Endothelial cell (in vitro differentiated cells): ENCODE measurements at regions not wholly inside any gene's neighbourhood (a gene's known extent, or its start where the extent isn't known, plus 50 kb on each side); places are given as distances from the start of the nearest gene placed in this dataset.

Experiments used
- DNase-seq: peaks from one replicate; pipeline ENCODE4 v3.0.0; 2021; ENCODE audit warnings: low spot score
- H3K27ac Mint-ChIP-seq: one replicate; pipeline ENCODE4 v1.8.0; 2021; ENCODE audit warnings: mixed read lengths, inconsistent platforms; ENCODE audit not compliant: unreplicated experiment
- H3K27me3 Mint-ChIP-seq: one replicate; pipeline ENCODE4 v1.8.0; 2021; ENCODE audit warnings: mild to moderate bottlenecking, moderate library complexity, mixed read lengths, inconsistent platforms; ENCODE audit not compliant: unreplicated experiment
- H3K36me3 Mint-ChIP-seq: one replicate; pipeline ENCODE4 v1.8.0; 2021; ENCODE audit warnings: mild to moderate bottlenecking, low read depth, mixed read lengths, inconsistent platforms; ENCODE audit not compliant: unreplicated experiment
- H3K4me1 Mint-ChIP-seq: one replicate; pipeline ENCODE4 v1.8.0; 2021; ENCODE audit warnings: mild to moderate bottlenecking, mixed read lengths, inconsistent platforms; ENCODE audit not compliant: unreplicated experiment
- H3K4me3 Mint-ChIP-seq: one replicate; pipeline ENCODE4 v1.8.0; 2021; ENCODE audit warnings: mild to moderate bottlenecking, mixed read lengths, inconsistent platforms; ENCODE audit not compliant: unreplicated experiment
- H3K9me3 Mint-ChIP-seq: one replicate; pipeline ENCODE4 v1.8.0; 2021; ENCODE audit warnings: mixed read lengths, inconsistent platforms; ENCODE audit not compliant: unreplicated experiment
- TF ChIP-seq, protein P1 (sequence below): fragments of 200-600 bp; sonication (generic); IDR thresholded peaks from one replicate; pipeline ENCODE4 v1.5.0; 2021; ENCODE audit warnings: antibody characterized with exemption; ENCODE audit not compliant: unreplicated experiment

- peaks cover 8% of the 10 kb centered on the region for H3K4me1 Mint-ChIP-seq
- TF ChIP-seq, protein P1, sequence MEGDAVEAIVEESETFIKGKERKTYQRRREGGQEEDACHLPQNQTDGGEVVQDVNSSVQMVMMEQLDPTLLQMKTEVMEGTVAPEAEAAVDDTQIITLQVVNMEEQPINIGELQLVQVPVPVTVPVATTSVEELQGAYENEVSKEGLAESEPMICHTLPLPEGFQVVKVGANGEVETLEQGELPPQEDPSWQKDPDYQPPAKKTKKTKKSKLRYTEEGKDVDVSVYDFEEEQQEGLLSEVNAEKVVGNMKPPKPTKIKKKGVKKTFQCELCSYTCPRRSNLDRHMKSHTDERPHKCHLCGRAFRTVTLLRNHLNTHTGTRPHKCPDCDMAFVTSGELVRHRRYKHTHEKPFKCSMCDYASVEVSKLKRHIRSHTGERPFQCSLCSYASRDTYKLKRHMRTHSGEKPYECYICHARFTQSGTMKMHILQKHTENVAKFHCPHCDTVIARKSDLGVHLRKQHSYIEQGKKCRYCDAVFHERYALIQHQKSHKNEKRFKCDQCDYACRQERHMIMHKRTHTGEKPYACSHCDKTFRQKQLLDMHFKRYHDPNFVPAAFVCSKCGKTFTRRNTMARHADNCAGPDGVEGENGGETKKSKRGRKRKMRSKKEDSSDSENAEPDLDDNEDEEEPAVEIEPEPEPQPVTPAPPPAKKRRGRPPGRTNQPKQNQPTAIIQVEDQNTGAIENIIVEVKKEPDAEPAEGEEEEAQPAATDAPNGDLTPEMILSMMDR, result no peak
- H3K4me3 Mint-ChIP-seq, result no peak overlapping the region
- H3K36me3 Mint-ChIP-seq, result peaks cover 16% of the 10 kb centered on the region
- no peak overlapping the region for H3K27ac Mint-ChIP-seq
- peaks cover 6% of the 10 kb centered on the region for H3K9me3 Mint-ChIP-seq
- no peak for DNase-seq
- peaks cover 2% of the 10 kb centered on the region for H3K27me3 Mint-ChIP-seq
Measured at GRCh38 chr1:172724232-172724631, 65.3 kb downstream of the FASLG start.

GRCh38 chr1:172724765-172725613, 66.1 kb downstream of the FASLG start:
- H3K27ac Mint-ChIP-seq, result no peak overlapping the region
- no peak overlapping the region for H3K4me3 Mint-ChIP-seq
- peaks cover under 1% of the 10 kb centered on the region for H3K4me1 Mint-ChIP-seq

DNA sequence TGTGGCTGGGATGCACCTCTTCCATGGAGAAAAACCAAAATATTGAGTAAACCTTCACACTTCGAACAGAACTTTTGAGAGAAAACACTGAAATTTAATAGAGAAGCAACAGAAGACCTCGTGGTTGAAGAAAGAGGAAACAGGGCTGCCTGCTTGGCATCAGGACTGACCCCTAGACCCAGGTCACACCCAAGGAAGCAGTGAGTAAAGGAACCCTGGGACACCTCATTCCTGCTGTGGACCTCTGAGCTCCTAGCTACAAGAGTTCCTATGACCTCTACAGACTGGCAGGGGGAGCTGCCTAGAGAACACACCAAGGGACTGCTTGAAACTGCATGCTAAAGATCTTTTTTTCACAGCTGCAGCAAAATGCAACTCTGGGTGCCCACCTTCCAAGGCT, 67.8 kb downstream of the FASLG start:
- peaks cover 16% of the 10 kb centered on the region for H3K36me3 Mint-ChIP-seq
- H3K27ac Mint-ChIP-seq, result no peak overlapping the region
- H3K4me3 Mint-ChIP-seq, result no peak overlapping the region
- DNase-seq, result no peak
- TF ChIP-seq, protein P1, result no peak
- H3K4me1 Mint-ChIP-seq, result no peaks in the 10 kb centered on the region
- peaks cover 6% of the 10 kb centered on the region for H3K9me3 Mint-ChIP-seq
- H3K27me3 Mint-ChIP-seq, result no peaks in the 10 kb centered on the region

More at GRCh38 chr1:172724765-172725613, 66.1 kb downstream of the FASLG start:
- DNase-seq, result no peak
- peaks cover 6% of the 10 kb centered on the region for H3K9me3 Mint-ChIP-seq
- H3K27me3 Mint-ChIP-seq, result no peaks in the 10 kb centered on the region
- TF ChIP-seq, protein P1, result no peak
- peaks cover 16% of the 10 kb centered on the region for H3K36me3 Mint-ChIP-seq

GRCh38 chr1:172727275-172727857, 68.5 kb downstream of the FASLG start:
- no peak overlapping the region for H3K4me3 Mint-ChIP-seq
- TF ChIP-seq, protein P1, result no peak
- no peak overlapping the region for H3K27ac Mint-ChIP-seq
- no peaks in the 10 kb centered on the region for H3K27me3 Mint-ChIP-seq
- peaks cover 16% of the 10 kb centered on the region for H3K36me3 Mint-ChIP-seq
- DNase-seq, result no peak
- peaks cover 6% of the 10 kb centered on the region for H3K9me3 Mint-ChIP-seq
- no peaks in the 10 kb centered on the region for H3K4me1 Mint-ChIP-seq
